C4-2B (cell line): ENCODE measurements at regions not wholly inside any gene's neighbourhood (a gene's known extent, or its start where the extent isn't known, plus 50 kb on each side); places are given as distances from the start of the nearest gene placed in this dataset.

Source experiments
- CTCF ChIP-seq: fragments of 450-650 bp; conservative IDR thresholded peaks from 2 replicates; pipeline ENCODE4 v1.5.1; 2017; ENCODE audit warnings: mild to moderate bottlenecking
- ZFX ChIP-seq: fragments of 450-650 bp; IDR thresholded peaks from 2 replicates; pipeline ENCODE4 v1.6.1; 2017

GRCh38 chr7:124085179-124085578 lies 52.3 kb upstream of the TMEM229A start:
- TF ChIP-seq CTCF, result no peak
- no peak for TF ChIP-seq ZFX
